AG04449 (cell line): ENCODE measurements at regions not wholly inside any gene's neighbourhood (a gene's known extent, or its start where the extent isn't known, plus 50 kb on each side); places are given as distances from the start of the nearest gene placed in this dataset.

Source experiments
- CTCF ChIA-PET: fragments of 350-600 bp; formaldehyde crosslinking; extraction: SDS; loops from one replicate; lab custom pipeline; 2021; ENCODE audit warnings: antibody characterized with exemption; lab: Yijun Ruan, JAX
- POLR2A ChIA-PET: fragments of 400-600, 350-600 bp; formaldehyde crosslinking; extraction: SDS; loops from one replicate; lab custom pipeline; 2020; ENCODE audit warnings: antibody characterized with exemption, inconsistent platforms; lab: Yijun Ruan, JAX
- DNase-seq: peaks from one replicate; pipeline ENCODE4 v3.0.0-alpha.2; 2010; ENCODE audit warnings: low read depth, low spot score
- H3K4me3 ChIP-seq: 2 replicates; pipeline ENCODE4 v1.5.1; 2011; ENCODE audit warnings: low read depth, mild to moderate bottlenecking, control low read depth, low read length
- TF ChIP-seq, protein P1 (sequence below): IDR thresholded peaks from one replicate; pipeline ENCODE4 v1.5.1; 2011; ENCODE audit warnings: mild to moderate bottlenecking, moderate library complexity, low read length, control low read depth, inconsistent platforms; ENCODE audit not compliant: insufficient read depth; ENCODE audit errors: missing control alignments

- DNase-seq = peak; percentile 80
- H3K4me3 ChIP-seq = peak overlapping the region; percentile 35
- CTCF ChIA-PET = interaction anchor here (0.5 to 9.5 kb wide), 21 partner anchors 10 to 228 kb away, joined by 3 to 72 read pairs (median 5); partner anchors contain the start of gene FOXD1
- TF ChIP-seq, protein P1, sequence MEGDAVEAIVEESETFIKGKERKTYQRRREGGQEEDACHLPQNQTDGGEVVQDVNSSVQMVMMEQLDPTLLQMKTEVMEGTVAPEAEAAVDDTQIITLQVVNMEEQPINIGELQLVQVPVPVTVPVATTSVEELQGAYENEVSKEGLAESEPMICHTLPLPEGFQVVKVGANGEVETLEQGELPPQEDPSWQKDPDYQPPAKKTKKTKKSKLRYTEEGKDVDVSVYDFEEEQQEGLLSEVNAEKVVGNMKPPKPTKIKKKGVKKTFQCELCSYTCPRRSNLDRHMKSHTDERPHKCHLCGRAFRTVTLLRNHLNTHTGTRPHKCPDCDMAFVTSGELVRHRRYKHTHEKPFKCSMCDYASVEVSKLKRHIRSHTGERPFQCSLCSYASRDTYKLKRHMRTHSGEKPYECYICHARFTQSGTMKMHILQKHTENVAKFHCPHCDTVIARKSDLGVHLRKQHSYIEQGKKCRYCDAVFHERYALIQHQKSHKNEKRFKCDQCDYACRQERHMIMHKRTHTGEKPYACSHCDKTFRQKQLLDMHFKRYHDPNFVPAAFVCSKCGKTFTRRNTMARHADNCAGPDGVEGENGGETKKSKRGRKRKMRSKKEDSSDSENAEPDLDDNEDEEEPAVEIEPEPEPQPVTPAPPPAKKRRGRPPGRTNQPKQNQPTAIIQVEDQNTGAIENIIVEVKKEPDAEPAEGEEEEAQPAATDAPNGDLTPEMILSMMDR = no peak
- POLR2A ChIA-PET = interaction anchor here (0.8 to 3.5 kb wide), 16 partner anchors 11 to 191 kb away, joined by 3 to 59 read pairs (median 5); partner anchors contain the start of genes FOXD1 and TMEM171
Measured at GRCh38 chr5:73311291-73312110, 137.1 kb downstream of the FOXD1 start.

DNA sequence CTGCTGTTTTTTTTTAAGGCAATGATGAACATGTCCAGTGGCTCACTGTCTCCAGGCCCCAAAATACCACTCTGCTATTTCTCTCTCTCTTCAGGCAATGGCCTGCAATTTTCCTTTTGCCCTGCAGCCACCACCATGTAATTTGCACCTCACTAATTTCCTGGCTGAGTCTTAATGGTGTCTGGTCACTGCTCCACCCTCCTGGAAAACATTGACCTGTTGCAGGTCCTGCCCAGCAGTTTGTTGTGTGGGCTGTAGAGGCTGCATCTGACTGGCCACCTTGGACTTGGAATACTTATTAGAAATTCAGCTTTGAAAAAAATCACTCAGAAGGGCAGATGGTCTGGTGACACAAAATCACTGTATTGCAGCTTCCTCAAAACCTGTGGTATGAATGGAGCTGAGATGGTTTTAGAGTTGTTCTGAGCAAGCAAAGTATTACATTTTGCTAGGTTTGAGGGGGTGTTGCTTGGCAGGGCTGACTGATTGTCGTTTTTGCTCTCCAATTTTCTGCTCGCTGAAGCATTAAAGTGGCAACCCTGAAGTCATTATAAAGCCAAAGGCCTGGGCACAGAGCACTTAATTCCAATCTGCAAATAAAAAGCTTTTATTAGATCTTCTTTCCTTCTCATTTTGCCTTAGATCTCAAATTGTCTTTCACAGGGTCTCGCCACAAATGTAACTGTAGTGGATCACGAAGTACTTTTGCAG is 134.8 kb downstream of the TMEM174 start:
- ChIA-PET POLR2A (no interaction called here), CTCF (interaction anchor here (3.2 to 9.5 kb wide), 4 partner anchors 8 to 146 kb away, joined by 11 to 72 read pairs (median 61); partner anchors contain the start of gene FOXD1)
- no peak for DNase-seq
- H3K4me3 ChIP-seq = no peak overlapping the region
- TF ChIP-seq, protein P1 = no peak

- CTCF ChIA-PET = interaction anchor here (1.2 to 9.5 kb wide), 4 partner anchors 7 to 142 kb away, joined by 3 to 72 read pairs (median 61); partner anchors contain the start of gene FOXD1
- POLR2A ChIA-PET = interaction anchor here (1.4 kb wide), 1 partner anchor 142 kb away, joined by 5 read pairs; the partner anchor contains the start of gene FOXD1
- H3K4me3 ChIP-seq = no peak overlapping the region
- TF ChIP-seq, protein P1 = no peak
- DNase-seq = no peak
Measured at GRCh38 chr5:73306741-73307275, 133.8 kb downstream of the TMEM174 start.

DNA sequence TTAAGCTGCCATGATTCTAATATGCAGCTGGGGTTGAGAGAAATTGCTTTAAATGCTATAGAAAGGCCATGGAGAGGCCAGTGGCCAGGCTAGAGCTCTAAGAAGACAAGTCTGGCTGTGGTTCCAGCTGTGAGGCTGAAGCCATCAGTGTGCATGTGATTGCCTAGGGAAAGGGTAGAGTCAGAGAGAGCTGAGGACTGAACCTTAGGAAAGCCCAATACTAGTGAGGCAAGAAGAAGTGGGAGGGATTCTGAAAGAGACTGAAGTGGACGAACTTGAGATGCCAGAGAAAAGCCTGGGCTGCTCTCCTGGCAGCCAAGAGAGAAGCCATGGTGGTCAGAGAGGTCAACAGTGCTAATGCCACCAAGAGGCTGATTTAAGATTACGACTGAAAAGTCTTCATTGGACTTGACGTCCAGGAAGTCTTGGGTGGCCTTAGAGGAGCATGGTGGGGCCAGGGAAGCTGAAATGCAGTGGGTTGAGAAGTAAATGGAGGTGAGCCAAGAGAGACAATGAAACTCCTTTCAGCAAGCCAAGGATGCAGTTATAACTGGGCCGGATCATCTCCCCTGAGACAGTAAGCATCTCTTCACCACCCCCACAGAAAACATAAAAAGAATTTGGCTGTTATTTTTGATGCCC is 133.2 kb downstream of the TMEM174 start:
- H3K4me3 ChIP-seq = no peak overlapping the region
- POLR2A ChIA-PET = interaction anchor here (1.4 kb wide), 1 partner anchor 143 kb away, joined by 5 read pairs; the partner anchor contains the start of gene FOXD1
- TF ChIP-seq, protein P1 = no peak
- no peak for DNase-seq
- CTCF ChIA-PET = interaction anchor here (1.2 to 9.5 kb wide), 5 partner anchors 7 to 145 kb away, joined by 3 to 72 read pairs (median 53); partner anchors contain the start of gene FOXD1

GRCh38 chr5:73305386-73305785 is 132.4 kb downstream of the TMEM174 start:
- ChIA-PET CTCF (interaction anchor here (1.1 to 9.5 kb wide), 4 partner anchors 16 to 150 kb away, joined by 3 to 69 read pairs (median 8); no protein-coding TSS in a partner anchor), POLR2A (interaction anchor here (1.4 kb wide), 1 partner anchor 143 kb away, joined by 5 read pairs; the partner anchor contains the start of gene FOXD1)
- DNase-seq = no peak
- TF ChIP-seq, protein P1 = no peak
- no peak overlapping the region for H3K4me3 ChIP-seq
